ENCODE measurements at regions not wholly inside any gene's neighbourhood (a gene's known extent, or its start where the extent isn't known, plus 50 kb on each side); places are given as distances from the start of the nearest gene placed in this dataset.
"Not testable (repeated sequence)": the region's sequence is repeated elsewhere in the genome, so short reads cannot be mapped to it uniquely, and the experiment has no call there.

DNA sequence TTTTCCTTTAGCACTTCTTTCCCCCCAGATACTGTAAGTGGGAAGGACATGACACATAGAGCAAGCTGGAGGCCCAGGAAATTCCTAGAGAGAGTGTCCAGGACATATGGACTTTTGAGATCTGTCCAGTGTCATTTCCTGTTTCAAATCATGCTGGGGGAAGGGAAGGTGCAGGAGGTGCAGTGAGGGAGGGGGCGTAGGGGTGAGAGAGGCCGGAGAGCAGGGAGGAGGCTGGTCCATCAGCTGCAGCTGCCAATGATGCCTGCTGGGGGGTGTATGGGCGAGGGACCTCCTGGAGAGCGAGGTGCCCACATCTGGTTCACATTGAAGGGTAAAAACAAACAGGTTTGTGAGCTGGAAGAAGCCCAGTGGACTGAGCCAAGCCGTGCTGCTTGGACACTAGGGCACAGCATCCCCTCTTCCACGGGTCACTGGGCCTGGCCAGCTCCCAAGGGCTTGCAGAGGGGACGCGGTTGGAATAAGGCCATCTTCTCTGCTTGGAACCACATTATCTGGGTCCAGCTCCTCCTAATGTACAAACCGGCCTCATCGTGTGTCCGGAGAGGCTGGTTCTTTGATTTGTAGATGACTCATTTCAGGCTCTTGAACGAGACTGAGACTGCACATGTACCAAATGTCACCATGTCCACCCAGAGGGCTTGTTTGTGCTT, 70.4 kb upstream of the SMURF2 start:
- Histone ChIP-seq H3K36me3 (ENCODE audit: control insufficient read depth in 2 of 2, extremely low read depth in 1 of 2, insufficient read depth in 2 of 2, low read length in 2 of 2) (no peaks in the 10 kb centered on the region), H2AFZ (ENCODE audit: control insufficient read depth, low read length) (no peak overlapping the region), H3K9ac (ENCODE audit: control insufficient read depth, extremely low read depth, insufficient read depth, low read length) (no peak overlapping the region), H3K27ac (ENCODE audit: control insufficient read depth, insufficient read depth, low read length) (no peak overlapping the region), H3K4me2 (ENCODE audit: control insufficient read depth, extremely low read depth, insufficient read depth, low read depth, low read length) (no peak overlapping the region), H3K4me3 (ENCODE audit: control insufficient read depth in 2 of 3, extremely low read depth in 1 of 3, insufficient read depth in 2 of 3, low read depth in 1 of 3, low read length in 3 of 3) (no peak overlapping the region), H3K9me1 (ENCODE audit: control insufficient read depth, extremely low read depth, insufficient read depth, low read length) (no peaks in the 10 kb centered on the region), H3K27me3 (ENCODE audit: control insufficient read depth, extremely low read depth, insufficient read depth, low read length) (no peaks in the 10 kb centered on the region), H4K20me1 (ENCODE audit: control insufficient read depth, extremely low read depth, insufficient read depth, low read length) (no peaks in the 10 kb centered on the region), H3K9me3 (ENCODE audit: control insufficient read depth, low read depth, low read length) (no peaks in the 10 kb centered on the region), H3K4me1 (ENCODE audit: control insufficient read depth, extremely low read depth, insufficient read depth, low read length) (peaks cover 12% of the 10 kb centered on the region), H3K79me2 (ENCODE audit: control insufficient read depth, insufficient read depth, low read length) (peaks cover 3% of the 10 kb centered on the region)
- FAIRE-seq = no peak
- DNase-seq (ENCODE audit: low read depth, low spot score) = no peak
- TF ChIP-seq, protein P1, sequence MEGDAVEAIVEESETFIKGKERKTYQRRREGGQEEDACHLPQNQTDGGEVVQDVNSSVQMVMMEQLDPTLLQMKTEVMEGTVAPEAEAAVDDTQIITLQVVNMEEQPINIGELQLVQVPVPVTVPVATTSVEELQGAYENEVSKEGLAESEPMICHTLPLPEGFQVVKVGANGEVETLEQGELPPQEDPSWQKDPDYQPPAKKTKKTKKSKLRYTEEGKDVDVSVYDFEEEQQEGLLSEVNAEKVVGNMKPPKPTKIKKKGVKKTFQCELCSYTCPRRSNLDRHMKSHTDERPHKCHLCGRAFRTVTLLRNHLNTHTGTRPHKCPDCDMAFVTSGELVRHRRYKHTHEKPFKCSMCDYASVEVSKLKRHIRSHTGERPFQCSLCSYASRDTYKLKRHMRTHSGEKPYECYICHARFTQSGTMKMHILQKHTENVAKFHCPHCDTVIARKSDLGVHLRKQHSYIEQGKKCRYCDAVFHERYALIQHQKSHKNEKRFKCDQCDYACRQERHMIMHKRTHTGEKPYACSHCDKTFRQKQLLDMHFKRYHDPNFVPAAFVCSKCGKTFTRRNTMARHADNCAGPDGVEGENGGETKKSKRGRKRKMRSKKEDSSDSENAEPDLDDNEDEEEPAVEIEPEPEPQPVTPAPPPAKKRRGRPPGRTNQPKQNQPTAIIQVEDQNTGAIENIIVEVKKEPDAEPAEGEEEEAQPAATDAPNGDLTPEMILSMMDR (optimal IDR thresholded peaks at IDR 0.05 in 1 of 3, IDR thresholded peaks at IDR 0.05 in 1 of 3, conservative IDR thresholded peaks at IDR 0.05 in 1 of 3; ENCODE audit: extremely low read depth in 1 of 3, insufficient read depth in 2 of 3, low read length in 3 of 3) = no peak
- TF ChIP-seq EZH2 (IDR thresholded peaks at IDR 0.05; ENCODE audit: low read length) = no peak
- dilution Hi-C loops (cut with MboI; ENCODE audit: extremely low pct_ligation_motif_present, low sequenced_read_pairs) = no loop called here

GRCh38 chr17:64730023-64730422, 67.9 kb upstream of the SMURF2 start:
- H3K27ac ChIP-seq (ENCODE audit: control insufficient read depth, insufficient read depth, low read length) = peak overlapping the region; percentile 40
- dilution Hi-C loops (cut with MboI; ENCODE audit: extremely low pct_ligation_motif_present, low sequenced_read_pairs); H3K9me3 ChIP-seq (ENCODE audit: control insufficient read depth, low read depth, low read length); H3K9ac ChIP-seq (ENCODE audit: control insufficient read depth, extremely low read depth, insufficient read depth, low read length); H3K79me2 ChIP-seq (ENCODE audit: control insufficient read depth, insufficient read depth, low read length); H3K4me3 ChIP-seq (ENCODE audit: control insufficient read depth in 2 of 3, extremely low read depth in 1 of 3, insufficient read depth in 2 of 3, low read depth in 1 of 3, low read length in 3 of 3); H3K9me1 ChIP-seq (ENCODE audit: control insufficient read depth, extremely low read depth, insufficient read depth, low read length); H3K36me3 ChIP-seq (ENCODE audit: control insufficient read depth in 2 of 2, extremely low read depth in 1 of 2, insufficient read depth in 2 of 2, low read length in 2 of 2); H3K27me3 ChIP-seq (ENCODE audit: control insufficient read depth, extremely low read depth, insufficient read depth, low read length); H2AFZ ChIP-seq (ENCODE audit: control insufficient read depth, low read length); H4K20me1 ChIP-seq (ENCODE audit: control insufficient read depth, extremely low read depth, insufficient read depth, low read length); DNase-seq (ENCODE audit: low read depth, low spot score); H3K4me1 ChIP-seq (ENCODE audit: control insufficient read depth, extremely low read depth, insufficient read depth, low read length): not testable (repeated sequence)
- H3K4me2 ChIP-seq (ENCODE audit: control insufficient read depth, extremely low read depth, insufficient read depth, low read depth, low read length) = peak overlapping the region; percentile 45
- FAIRE-seq = peak; percentile 77

DNA sequence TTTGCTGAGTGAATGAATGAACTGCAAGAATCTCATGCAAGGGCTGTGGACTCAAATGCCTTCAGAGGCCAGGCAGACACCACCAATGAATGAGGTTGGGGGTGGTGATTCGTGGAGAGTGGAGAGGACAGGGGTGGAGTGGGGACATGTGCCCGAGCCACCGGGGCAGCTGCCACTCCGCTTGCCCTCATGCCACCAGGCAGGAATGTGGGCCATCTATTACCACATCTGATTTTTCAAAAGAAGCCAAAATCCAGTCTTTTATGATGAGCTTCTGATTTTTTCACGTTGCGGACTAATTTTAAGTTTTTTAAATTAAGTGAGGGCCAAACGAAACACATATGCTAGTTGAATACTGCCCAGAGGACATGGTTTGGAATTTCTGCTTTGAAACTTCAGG, 67.1 kb upstream of the SMURF2 start:
- Histone ChIP-seq H3K9me1 (ENCODE audit: control insufficient read depth, extremely low read depth, insufficient read depth, low read length) (no peaks in the 10 kb centered on the region), H3K9ac (ENCODE audit: control insufficient read depth, extremely low read depth, insufficient read depth, low read length) (no peak overlapping the region), H3K36me3 (ENCODE audit: control insufficient read depth in 2 of 2, extremely low read depth in 1 of 2, insufficient read depth in 2 of 2, low read length in 2 of 2) (no peaks in the 10 kb centered on the region), H3K79me2 (ENCODE audit: control insufficient read depth, insufficient read depth, low read length) (no peaks in the 10 kb centered on the region), H4K20me1 (ENCODE audit: control insufficient read depth, extremely low read depth, insufficient read depth, low read length) (no peaks in the 10 kb centered on the region), H3K27me3 (ENCODE audit: control insufficient read depth, extremely low read depth, insufficient read depth, low read length) (no peaks in the 10 kb centered on the region), H3K4me3 (ENCODE audit: control insufficient read depth in 2 of 3, extremely low read depth in 1 of 3, insufficient read depth in 2 of 3, low read depth in 1 of 3, low read length in 3 of 3) (no peak overlapping the region), H3K9me3 (ENCODE audit: control insufficient read depth, low read depth, low read length) (no peaks in the 10 kb centered on the region), H2AFZ (ENCODE audit: control insufficient read depth, low read length) (no peak overlapping the region), H3K4me1 (ENCODE audit: control insufficient read depth, extremely low read depth, insufficient read depth, low read length) (peaks cover 10% of the 10 kb centered on the region), H3K4me2 (ENCODE audit: control insufficient read depth, extremely low read depth, insufficient read depth, low read depth, low read length) (no peak overlapping the region), H3K27ac (ENCODE audit: control insufficient read depth, insufficient read depth, low read length) (no peak overlapping the region)
- no peak for FAIRE-seq
- dilution Hi-C loops (cut with MboI; ENCODE audit: extremely low pct_ligation_motif_present, low sequenced_read_pairs) = no loop called here
- TF ChIP-seq, protein P1 (optimal IDR thresholded peaks at IDR 0.05 in 1 of 3, IDR thresholded peaks at IDR 0.05 in 1 of 3, conservative IDR thresholded peaks at IDR 0.05 in 1 of 3; ENCODE audit: extremely low read depth in 1 of 3, insufficient read depth in 2 of 3, low read length in 3 of 3) = no peak
- no peak for TF ChIP-seq EZH2 (IDR thresholded peaks at IDR 0.05; ENCODE audit: low read length)
- no peak for DNase-seq (ENCODE audit: low read depth, low spot score)

Measured in keratinocyte (primary cell).